ENCODE measurements at regions not wholly inside any gene's neighbourhood (a gene's known extent, or its start where the extent isn't known, plus 50 kb on each side); places are given as distances from the start of the nearest gene placed in this dataset.

GRCh38 chr21:24716281-24716918 is 890.9 kb downstream of the MRPL39 start:
- Histone ChIP-seq H3K9me3 (no peaks in the 10 kb centered on the region), H3K36me3 (no peaks in the 10 kb centered on the region), H3K27me3 (no peaks in the 10 kb centered on the region), H3K4me3 (no peak overlapping the region), H3K27ac (no peak overlapping the region), H3K4me1 (no peaks in the 10 kb centered on the region)
- intact Hi-C loops (cut with DNase I): no loop called here
- no peak for TF ChIP-seq CTCF (IDR thresholded peaks at IDR 0.05)
- TF ChIP-seq POLR2A (IDR thresholded peaks at IDR 0.05): no peak
- no peak for ATAC-seq
- 40% methylated on average over 3 of the region's 3 CpGs for WGBS (ENCODE audit: insufficient coverage, low coverage, low lambda C conversion rate, missing lambda C conversion rate)
- no peak for DNase-seq

GRCh38 chr21:24714646-24715200 is 892.6 kb downstream of the MRPL39 start:
- Histone ChIP-seq H3K4me3 (no peak overlapping the region), H3K36me3 (no peaks in the 10 kb centered on the region), H3K27ac (no peak overlapping the region), H3K27me3 (no peaks in the 10 kb centered on the region), H3K4me1 (no peaks in the 10 kb centered on the region), H3K9me3 (no peaks in the 10 kb centered on the region)
- no peak for TF ChIP-seq POLR2A (IDR thresholded peaks at IDR 0.05)
- TF ChIP-seq CTCF (IDR thresholded peaks at IDR 0.05): no peak
- DNase-seq (no peak), ATAC-seq (no peak)
- WGBS (ENCODE audit: insufficient coverage, low coverage, low lambda C conversion rate, missing lambda C conversion rate): 45% methylated on average over 2 of the region's 2 CpGs
- intact Hi-C loops (cut with DNase I): no loop called here

- WGBS (ENCODE audit: insufficient coverage, low coverage, low lambda C conversion rate, missing lambda C conversion rate): 44% methylated on average over 1 of the region's 2 CpGs
- ATAC-seq (no peak), DNase-seq (no peak)
- no peak for TF ChIP-seq CTCF (IDR thresholded peaks at IDR 0.05)
- no peak for TF ChIP-seq POLR2A (IDR thresholded peaks at IDR 0.05)
- H3K4me3 ChIP-seq: no peak overlapping the region
- H3K4me1 ChIP-seq: no peaks in the 10 kb centered on the region
- no peaks in the 10 kb centered on the region for H3K9me3 ChIP-seq
- H3K36me3 ChIP-seq: no peaks in the 10 kb centered on the region
- intact Hi-C loops (cut with DNase I): no loop called here
- no peak overlapping the region for H3K27ac ChIP-seq
- no peaks in the 10 kb centered on the region for H3K27me3 ChIP-seq
Observed at GRCh38 chr21:24705201-24705600, 902.1 kb downstream of the MRPL39 start.

- WGBS (ENCODE audit: insufficient coverage, low coverage, low lambda C conversion rate, missing lambda C conversion rate): 35% methylated on average over 2 of the region's 2 CpGs
- ATAC-seq (no peak), DNase-seq (no peak)
- no peaks in the 10 kb centered on the region for H3K4me1 ChIP-seq
- H3K27ac ChIP-seq: no peak overlapping the region
- no peaks in the 10 kb centered on the region for H3K36me3 ChIP-seq
- H3K4me3 ChIP-seq: no peak overlapping the region
- no peak for TF ChIP-seq POLR2A (IDR thresholded peaks at IDR 0.05)
- TF ChIP-seq CTCF (IDR thresholded peaks at IDR 0.05): no peak
- H3K27me3 ChIP-seq: no peaks in the 10 kb centered on the region
- no peaks in the 10 kb centered on the region for H3K9me3 ChIP-seq
- intact Hi-C loops (cut with DNase I): no loop called here
Observed at GRCh38 chr21:24693779-24694178, 913.5 kb downstream of the MRPL39 start.
